ENCODE measurements at regions not wholly inside any gene's neighbourhood (a gene's known extent, or its start where the extent isn't known, plus 50 kb on each side); places are given as distances from the start of the nearest gene placed in this dataset.

GRCh38 chr20:50285376-50286173, 94.9 kb downstream of the CEBPB start:
- TF ChIP-seq CTCF (IDR thresholded peaks at IDR 0.05) (no peak), POLR2A (IDR thresholded peaks at IDR 0.05) (no peak)

All from lower leg skin (tissue), 3 donors.